GM18951 (cell line): ENCODE measurements at regions not wholly inside any gene's neighbourhood (a gene's known extent, or its start where the extent isn't known, plus 50 kb on each side); places are given as distances from the start of the nearest gene placed in this dataset.
"Not testable (repeated sequence)": the region's sequence is repeated elsewhere in the genome, so short reads cannot be mapped to it uniquely, and the experiment has no call there.

ENCODE experiments used
- POLR2A ChIP-seq: IDR thresholded peaks from 4 replicates; pipeline ENCODE4 v1.6.1; 2011; ENCODE audit warnings: mild to moderate bottlenecking; ENCODE audit not compliant: insufficient read length, insufficient read depth; ENCODE audit errors: extremely low read depth
- in situ Hi-C: fragments of 300-500 bp; cut with MboI; formaldehyde crosslinking; loops from one replicate; pipeline ENCODE4 v1.12.0; 2022; ENCODE audit warnings: low sequenced_read_pairs, mixed read lengths, inconsistent platforms; ENCODE audit not compliant: unreplicated experiment

DNA sequence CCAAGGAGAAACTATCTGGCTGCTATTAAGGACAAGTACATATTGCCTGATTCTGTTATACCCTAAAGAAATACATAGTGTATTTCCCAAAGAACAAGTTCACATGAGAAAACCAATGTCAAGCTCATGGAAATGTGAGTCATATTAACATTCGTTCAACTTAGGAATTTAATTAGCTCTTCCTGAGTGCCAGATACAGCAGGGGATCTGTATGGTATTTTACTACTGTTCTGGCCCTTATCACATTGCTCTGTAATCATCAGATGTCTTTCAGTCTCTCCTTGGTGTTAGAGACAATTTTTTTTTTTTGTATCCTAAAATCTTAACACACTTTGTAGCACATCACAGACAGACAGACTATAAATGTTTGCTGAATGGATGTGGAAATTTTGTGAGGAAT, 395.0 kb upstream of the CRIM1 start:
- no peak for TF ChIP-seq POLR2A
- in situ Hi-C loops: no loop called here

DNA sequence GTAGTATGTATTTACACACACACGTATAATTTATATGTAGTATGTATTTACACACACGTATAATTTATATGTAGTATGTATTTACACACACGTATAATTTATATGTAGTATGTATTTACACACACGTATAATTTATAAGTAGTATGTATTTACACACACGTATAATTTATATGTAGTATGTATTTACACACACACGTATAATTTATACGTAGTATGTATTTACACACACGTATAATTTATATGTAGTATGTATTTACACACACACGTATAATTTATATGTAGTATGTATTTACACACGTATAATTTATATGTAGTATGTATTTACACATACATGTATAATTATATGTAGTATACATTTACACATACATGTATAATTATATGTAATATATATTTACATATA, 398.5 kb upstream of the CRIM1 start:
- in situ Hi-C loops: not testable (repeated sequence)

DNA sequence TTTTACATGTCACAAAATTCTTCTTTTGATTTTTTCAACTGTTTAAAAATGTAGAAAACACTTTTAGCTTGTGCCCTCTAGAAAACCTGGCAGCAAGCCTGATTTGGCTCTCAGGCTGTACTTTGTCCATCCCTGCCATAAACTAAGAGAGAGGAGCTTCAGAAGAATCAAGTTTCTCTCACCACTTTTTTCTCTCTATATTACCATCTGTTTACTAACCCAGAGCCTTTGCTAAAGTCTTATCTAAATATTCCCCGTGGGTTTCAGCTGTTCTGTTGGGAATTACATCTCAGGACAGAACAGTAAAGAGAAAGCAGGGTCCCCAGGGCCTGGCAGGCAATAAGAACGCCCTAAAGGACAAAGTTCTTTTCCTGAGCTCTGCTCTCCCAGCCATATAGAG, 409.1 kb upstream of the CRIM1 start:
- in situ Hi-C loops: no loop called here
- TF ChIP-seq POLR2A: no peak

DNA sequence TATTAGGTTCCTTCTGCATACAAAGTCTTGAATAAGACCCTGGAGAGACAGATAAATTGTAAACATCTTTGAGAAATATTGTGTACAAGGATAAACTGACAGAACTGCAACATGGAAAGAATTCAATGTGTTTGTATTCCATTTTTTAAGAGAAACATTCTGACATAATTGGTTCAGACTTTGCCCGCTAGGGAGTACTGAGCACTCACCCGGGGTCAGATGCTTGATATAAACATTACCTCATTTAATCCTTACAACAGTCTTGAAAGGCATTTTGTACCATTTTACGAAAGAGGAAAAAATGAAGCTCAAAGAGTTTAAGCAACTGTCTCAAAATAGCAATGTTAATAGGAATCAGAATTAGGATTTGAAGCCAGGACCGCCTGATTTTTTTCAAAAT, 416.7 kb upstream of the CRIM1 start:
- in situ Hi-C loops: no loop called here
- no peak for TF ChIP-seq POLR2A

DNA sequence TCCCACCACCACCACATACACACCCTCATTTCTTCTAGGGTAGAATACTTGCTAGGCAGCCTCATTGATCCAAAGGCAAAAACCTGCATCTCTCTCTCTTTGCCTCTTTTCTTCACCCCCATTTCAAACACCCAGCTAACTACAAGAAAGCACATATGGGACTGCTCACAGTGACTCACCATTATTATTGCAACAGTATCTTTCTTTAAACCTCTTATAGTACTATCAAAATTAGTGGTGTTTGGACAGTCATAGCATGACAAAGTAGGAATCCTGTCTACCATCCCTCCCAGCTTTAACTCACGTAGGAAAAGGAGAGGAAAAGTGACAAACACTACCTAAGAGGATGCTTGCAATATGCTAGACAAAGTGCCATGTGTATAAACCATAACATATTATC, 422.5 kb upstream of the CRIM1 start:
- in situ Hi-C loops: no loop called here
- TF ChIP-seq POLR2A: no peak

DNA sequence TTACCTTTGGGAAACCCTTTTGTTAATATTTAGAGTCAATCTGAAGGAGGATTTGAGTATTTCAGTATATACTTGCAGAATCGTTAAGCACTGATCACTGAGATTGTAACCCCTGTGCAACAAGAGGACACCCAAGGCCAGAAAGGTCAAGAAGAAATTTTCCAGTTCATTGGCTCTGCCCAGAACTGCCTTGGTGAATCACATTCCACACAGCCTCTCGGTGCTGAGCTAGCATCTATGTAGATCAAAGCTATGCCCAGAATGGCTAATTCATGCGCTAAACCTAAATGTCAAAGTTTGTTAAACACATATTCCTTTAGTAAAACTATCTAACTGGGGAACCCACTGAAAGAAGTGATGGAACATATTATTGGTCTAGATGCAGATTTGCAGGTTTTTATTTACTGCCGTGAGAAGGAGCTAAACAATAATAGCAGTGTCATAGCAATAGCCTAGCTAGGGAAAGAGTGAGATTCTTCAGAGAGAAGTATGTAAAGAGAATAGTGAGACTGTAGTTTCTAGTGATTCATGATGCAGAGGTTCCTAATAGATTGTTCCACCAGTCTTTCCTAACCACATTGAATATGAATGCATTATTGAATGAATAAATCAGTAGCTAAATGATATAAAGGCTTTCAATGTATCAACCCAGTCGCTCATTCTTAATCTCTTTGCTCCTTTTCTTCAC, 423.2 kb upstream of the CRIM1 start:
- no peak for TF ChIP-seq POLR2A
- in situ Hi-C loops: no loop called here

DNA sequence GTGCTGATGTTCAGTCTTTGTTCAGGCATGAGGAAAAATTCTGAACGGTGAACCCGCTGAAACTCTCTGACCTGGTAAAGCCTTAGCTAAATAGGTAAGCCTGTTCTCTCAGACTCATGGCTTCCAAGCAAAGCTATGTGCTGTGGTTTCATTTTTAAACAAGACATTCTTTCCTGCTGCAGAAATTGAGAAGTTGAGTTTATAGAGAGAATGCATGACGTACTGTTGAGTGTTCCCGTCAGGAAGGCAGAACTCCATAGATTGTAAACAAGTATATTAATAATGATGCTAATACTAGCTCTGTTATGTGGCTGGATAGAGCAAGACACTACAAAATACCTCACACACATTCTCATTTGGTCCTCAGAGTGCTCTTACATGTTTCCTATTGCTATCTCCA, 424.0 kb upstream of the CRIM1 start:
- TF ChIP-seq POLR2A: no peak

DNA sequence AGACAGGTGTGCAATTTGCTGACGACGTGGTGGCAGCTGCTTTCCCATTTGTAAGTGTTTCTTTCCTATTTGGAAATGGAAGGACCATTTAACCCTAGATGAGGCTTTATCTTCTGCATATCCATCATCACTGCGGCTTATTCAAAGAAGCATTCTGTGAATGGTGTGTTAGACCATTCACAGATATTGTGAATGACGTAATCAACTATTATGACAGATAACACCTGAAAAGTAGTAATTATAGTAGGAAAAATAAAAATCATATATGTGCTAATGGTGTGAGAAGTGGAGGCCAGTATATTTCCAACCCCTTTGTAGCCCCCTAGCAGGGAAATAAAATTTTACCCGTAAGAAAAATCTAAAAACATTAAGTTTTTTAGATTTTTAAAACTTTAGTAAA, 424.5 kb upstream of the CRIM1 start:
- TF ChIP-seq POLR2A: no peak
- in situ Hi-C loops: no loop called here

More for the DNA sequence above, 424.0 kb upstream of the CRIM1 start:
- in situ Hi-C loops: no loop called here

DNA sequence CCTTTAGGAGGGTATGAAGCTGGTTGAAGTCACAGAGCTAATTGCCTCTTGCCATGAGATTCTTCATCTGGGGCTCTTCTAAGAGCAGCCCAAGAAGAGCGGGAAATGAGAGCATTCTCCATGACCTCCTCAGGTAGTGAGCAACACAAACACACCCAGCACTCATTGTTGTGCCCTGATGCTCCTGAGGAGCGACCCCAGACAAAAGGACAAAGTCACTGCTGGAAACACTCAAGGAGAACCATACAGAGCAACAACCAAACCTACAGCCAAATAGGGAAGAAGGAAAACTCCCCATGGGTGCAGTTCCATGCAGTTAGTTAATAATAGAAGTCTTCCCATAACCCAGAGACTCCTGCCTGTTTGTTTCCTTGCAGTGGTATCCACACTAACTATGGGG, 426.0 kb upstream of the CRIM1 start:
- TF ChIP-seq POLR2A: no peak
- in situ Hi-C loops: no loop called here

DNA sequence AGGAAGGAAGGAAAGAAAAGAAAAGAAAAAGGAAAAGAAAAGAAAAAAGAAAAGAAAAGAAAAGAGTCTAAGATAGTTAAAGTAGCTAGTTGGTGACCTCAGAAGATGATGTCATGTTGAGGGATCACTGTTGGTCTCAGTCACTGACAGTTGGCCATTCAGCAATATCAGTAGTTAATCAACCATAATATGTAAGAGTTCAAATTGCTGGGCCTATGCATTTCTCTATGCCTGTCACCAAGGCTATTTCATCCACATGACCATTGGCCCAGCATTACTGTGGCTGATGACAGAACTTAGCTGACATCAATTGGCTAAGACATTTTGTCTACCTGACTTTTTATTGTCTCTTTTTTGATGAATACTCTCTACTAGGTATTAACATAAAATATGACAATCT, 435.5 kb upstream of the CRIM1 start:
- in situ Hi-C loops: no loop called here
- TF ChIP-seq POLR2A: no peak

DNA sequence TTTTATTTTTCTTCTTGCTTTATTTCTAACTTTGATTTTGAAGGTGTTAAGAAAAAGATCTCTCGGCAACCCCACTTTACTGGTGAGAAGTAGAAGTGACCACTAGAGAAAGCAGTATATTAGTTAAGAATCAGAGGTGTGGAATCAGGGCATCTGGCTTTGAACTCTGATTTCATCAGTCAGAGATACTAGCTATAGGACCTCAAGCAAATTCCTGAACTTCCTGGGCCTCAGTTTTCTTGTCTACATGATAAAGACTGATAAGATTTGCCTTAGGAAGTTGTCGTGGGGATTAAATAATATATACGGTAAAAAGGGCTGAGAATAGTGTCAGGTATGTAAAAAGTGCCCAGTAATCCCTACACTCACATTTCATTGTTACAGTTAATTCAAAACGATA, 440.3 kb upstream of the CRIM1 start:
- TF ChIP-seq POLR2A: no peak
- in situ Hi-C loops: no loop called here

DNA sequence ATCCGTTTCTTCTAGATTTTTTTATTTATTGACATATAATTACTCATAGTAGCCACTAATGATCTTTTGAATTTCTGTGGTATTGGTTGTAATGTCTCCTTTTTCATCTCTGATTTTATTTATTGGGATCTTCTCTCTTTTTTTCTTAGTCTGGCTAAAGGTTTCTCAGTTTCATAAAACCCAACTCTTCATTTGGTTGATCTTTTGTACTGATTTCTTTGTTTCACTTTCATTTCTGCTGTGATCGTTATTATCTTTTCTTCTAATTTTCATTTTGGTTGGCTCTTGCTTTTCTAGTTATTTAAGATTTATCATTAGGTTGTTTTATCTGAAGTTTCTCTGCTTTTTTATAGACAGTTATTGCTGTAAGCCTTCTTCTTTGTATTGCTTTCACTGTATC, 463.6 kb upstream of the CRIM1 start:
- in situ Hi-C loops: no loop called here
- TF ChIP-seq POLR2A: no peak

DNA sequence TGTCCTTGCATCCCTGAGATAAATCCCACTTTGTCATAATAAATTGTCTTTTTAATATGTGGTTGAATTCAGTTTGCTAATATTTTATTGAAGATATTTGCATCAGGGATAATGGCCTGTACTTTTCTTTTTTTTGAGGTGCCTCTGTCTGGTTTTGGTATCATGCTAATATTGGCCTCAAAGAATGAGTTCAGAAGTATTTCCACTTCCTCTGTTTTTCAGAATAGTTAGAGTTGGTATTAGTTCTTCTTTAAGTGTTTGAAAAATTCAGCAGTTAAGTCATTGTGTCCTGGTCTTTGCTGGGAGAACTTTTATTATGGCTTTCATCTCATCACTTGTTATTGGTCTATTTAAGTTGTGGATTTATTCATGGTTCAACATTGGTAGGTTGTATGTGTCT, 464.1 kb upstream of the CRIM1 start:
- in situ Hi-C loops: no loop called here
- no peak for TF ChIP-seq POLR2A

DNA sequence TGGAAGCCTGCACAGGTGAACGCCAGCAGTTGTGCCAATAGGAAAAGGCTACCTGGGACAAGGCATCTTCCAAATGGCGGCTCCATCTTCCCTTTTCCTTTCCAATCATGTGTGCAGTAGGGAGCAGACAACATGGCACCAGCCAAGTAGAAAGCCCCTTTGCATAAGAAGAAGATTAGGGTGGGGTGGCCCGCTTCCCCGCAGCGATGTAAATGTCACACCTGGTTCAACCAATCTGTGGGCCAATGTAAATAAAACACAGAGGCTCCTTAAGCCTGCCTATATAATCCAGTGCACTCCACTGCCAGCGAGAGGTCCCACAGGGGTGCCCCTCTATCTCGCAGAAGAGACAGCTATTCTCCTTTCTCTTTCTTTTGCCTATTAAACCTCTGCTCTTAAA, 468.4 kb upstream of the CRIM1 start:
- in situ Hi-C loops: no loop called here
- no peak for TF ChIP-seq POLR2A

DNA sequence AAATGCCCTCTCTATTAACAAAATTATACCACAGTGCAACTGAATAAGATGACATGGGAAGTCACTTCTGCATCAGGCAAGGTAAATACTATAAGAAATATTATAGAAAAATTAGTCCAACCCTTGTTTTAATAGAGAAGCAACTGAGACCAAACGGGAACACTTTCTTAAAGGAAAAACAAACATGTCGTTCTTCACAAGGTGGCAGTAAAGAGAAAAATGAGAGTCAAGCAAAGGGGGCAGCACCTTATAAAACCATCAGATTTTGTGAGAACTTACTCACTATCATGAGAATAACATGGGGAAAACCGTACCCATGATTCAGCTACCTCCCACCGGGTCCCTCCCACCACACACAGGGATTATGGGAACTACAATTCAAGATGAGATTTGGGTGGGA, 481.7 kb upstream of the CRIM1 start:
- in situ Hi-C loops: no loop called here
- no peak for TF ChIP-seq POLR2A
